Skeletal muscle satellite cell (primary cell): ENCODE measurements at regions not wholly inside any gene's neighbourhood (a gene's known extent, or its start where the extent isn't known, plus 50 kb on each side); places are given as distances from the start of the nearest gene placed in this dataset.

ENCODE experiments used
- H3K27me3 ChIP-seq: 2 replicates; pipeline ENCODE4 v1.7.0; 2013; ENCODE audit warnings: low read length; ENCODE audit not compliant: control insufficient read depth, insufficient read depth
- H3K36me3 ChIP-seq: 2 replicates; pipeline ENCODE4 v1.7.0; 2013; ENCODE audit warnings: mild to moderate bottlenecking, control low read depth, low read length; ENCODE audit not compliant: insufficient read depth
- H3K4me1 ChIP-seq: 2 replicates; pipeline ENCODE4 v1.7.0; 2013; ENCODE audit warnings: low read length; ENCODE audit not compliant: control insufficient read depth, insufficient read depth
- H3K4me2 ChIP-seq: 2 replicates; pipeline ENCODE4 v1.7.0; 2013; ENCODE audit warnings: mild to moderate bottlenecking, low read length
- H3K4me3 ChIP-seq: 2 replicates; pipeline ENCODE4 v1.7.0; 2013; ENCODE audit warnings: low read length
- H3K9ac ChIP-seq: 2 replicates; pipeline ENCODE4 v1.7.0; 2013; ENCODE audit warnings: mild to moderate bottlenecking, low read depth, low read length, moderate library complexity
- H3K9me3 ChIP-seq: replicated peaks from 2 replicates; pipeline ENCODE4 v1.7.0; 2013; ENCODE audit warnings: mild to moderate bottlenecking, control low read depth, low read length

DNA sequence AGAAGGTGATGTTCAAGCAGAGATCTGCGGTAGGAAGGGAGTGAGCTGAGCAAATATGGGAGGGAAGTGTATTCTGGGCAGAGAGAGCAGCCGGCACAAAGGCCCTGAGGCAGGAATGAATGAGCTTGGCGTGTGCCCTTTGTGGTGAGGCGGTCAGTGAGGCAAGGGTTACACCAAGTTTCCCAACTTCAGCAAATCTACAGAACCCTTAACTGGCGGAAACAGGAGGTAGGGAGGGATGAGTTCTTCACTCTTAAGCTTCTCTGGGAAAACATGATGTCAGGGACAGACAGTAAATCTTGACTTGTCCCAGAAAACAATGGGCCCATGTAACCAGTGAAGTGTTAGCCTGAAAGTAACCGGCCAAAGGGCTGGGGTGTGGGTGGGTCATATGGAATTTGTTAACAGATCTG lies 97.1 kb upstream of the PTPN1 start:
- Histone ChIP-seq H3K9me3 (no peaks in the 10 kb centered on the region), H3K4me1 (peaks cover 32% of the 10 kb centered on the region), H3K27me3 (no peaks in the 10 kb centered on the region), H3K9ac (no peak overlapping the region), H3K36me3 (no peaks in the 10 kb centered on the region), H3K4me3 (no peak overlapping the region), H3K4me2 (no peak overlapping the region)

DNA sequence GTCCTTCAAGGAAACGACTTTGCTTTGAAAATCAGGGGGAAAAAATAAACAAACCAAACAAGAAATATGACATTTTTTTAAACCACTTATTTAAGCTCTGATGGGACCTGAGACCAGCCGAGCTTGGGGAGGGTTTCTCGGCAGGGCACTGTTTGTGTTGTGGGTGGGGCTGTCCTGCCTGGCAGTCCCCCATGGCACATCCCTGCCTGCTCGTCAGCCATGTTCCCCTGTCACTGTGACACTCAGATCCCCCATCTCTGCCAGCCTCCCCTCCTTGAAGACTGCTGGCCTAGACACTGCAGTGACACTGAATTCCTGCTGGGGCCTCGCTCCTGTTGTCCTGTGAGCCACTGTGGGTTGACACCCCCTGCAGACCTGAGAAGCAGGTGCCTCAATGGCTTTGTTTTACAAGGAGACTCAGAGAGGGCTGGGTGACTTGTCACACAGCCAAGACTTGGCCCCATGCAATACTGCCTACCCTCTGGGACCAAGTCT lies 95.1 kb upstream of the PTPN1 start:
- H3K4me3 ChIP-seq: no peak overlapping the region
- H3K9ac ChIP-seq: peak overlapping the region; percentile 85
- H3K9me3 ChIP-seq: no peaks in the 10 kb centered on the region
- no peaks in the 10 kb centered on the region for H3K27me3 ChIP-seq
- H3K36me3 ChIP-seq: no peaks in the 10 kb centered on the region
- H3K4me2 ChIP-seq: peak overlapping the region; percentile 75
- peaks cover 32% of the 10 kb centered on the region for H3K4me1 ChIP-seq

DNA sequence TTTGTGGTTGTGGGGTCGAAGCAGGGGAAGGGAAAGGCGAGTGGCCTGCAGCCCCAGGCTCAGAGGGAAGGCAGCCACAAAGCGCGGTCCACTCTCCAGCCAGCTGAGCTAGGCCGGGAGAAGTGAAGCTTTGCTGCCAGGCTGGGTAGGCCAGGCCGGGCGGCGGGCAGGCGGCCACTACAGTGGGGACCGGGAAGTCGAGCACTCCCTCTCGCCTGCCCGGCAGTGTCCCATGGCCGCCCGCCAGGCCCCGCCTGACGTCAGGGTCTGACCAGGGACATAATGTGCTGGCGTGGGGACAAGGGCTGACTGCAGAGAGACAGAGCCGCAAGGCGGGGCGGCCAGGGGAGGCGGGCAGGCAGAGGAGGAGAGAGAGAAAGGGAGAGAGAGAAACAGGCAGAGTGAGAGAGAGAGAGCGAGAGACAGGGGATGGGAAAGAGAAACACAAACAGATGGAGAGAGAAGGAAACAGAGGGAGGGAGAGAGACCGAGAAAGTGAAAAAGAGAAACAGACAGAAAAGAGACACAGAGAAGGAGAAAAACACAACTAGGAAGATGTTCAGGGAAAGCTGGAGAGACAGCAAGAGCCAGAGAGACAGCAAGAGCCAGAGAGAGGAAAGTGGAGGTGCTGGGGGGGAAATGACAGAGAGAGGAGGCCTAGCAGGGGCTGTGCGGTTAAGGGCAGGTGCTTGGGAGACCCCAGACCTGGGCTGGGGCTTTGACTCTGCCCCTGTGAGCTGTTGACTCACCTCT lies 94.5 kb upstream of the PTPN1 start:
- peak overlapping the region; percentile 45 for H3K4me3 ChIP-seq
- H3K9me3 ChIP-seq: no peaks in the 10 kb centered on the region
- H3K4me2 ChIP-seq: peak overlapping the region; percentile 75
- H3K36me3 ChIP-seq: no peaks in the 10 kb centered on the region
- H3K9ac ChIP-seq: peak overlapping the region; percentile 85
- H3K4me1 ChIP-seq: peaks cover 32% of the 10 kb centered on the region
- H3K27me3 ChIP-seq: no peaks in the 10 kb centered on the region

DNA sequence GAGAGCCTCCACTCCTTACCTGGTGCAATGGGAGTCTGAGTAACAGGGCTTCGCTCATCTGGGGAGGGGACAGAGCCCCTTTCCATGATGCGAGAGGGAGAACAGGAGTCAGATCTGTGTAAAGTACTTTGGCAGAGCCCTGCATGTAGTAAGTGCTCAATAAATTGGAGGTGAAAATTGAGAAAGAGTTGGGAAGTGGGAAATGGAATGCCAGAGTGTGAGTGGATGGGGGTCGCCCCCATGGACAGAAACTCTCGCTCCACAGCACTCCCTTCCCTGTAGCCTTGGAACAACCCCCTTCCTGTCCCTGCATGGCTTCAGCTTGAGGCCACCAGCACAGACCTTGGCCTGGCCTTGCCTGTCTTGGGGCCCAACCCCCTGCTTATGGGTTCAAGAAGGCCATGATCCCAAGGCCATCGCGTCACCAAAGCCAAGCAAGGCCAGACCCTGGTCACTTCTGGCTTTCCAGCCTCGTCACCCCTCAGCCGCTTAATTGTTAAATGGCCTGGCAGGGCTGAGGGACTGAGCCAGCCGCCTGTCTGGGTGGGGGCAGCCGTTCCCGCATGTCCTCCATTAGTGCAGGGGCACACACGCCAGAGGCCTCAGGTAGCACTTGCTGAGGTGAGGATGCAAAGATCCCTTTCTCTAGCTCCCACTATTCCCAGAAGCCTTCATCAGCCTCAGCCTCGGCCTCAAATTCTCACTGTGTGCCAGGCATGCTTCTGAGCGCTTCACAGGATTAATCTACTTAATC lies 93.7 kb upstream of the PTPN1 start:
- Histone ChIP-seq H3K9me3 (no peaks in the 10 kb centered on the region), H3K27me3 (no peaks in the 10 kb centered on the region), H3K4me2 (peak overlapping the region; percentile 75), H3K4me3 (peak overlapping the region; percentile 45), H3K4me1 (peaks cover 32% of the 10 kb centered on the region), H3K9ac (peak overlapping the region; percentile 85), H3K36me3 (no peaks in the 10 kb centered on the region)

DNA sequence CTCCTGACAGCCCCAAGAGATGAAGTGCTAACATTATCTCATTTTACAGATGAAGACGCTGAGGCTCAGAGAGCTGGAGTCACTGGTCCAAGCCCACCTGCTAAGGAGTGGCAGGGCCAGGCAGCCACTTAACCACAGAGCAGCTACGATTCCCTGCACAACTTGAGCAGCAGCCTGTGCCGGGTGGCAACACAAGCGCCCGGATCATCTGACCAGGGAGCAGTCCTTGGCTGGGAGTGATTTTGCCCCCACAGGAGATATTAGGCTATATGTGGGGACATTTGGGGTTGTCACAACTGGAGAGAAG lies 93.2 kb upstream of the PTPN1 start:
- Histone ChIP-seq H3K9me3 (no peaks in the 10 kb centered on the region), H3K9ac (peak overlapping the region; percentile 85), H3K4me2 (peak overlapping the region; percentile 75), H3K36me3 (no peaks in the 10 kb centered on the region), H3K4me1 (peaks cover 29% of the 10 kb centered on the region), H3K27me3 (no peaks in the 10 kb centered on the region), H3K4me3 (no peak overlapping the region)

DNA sequence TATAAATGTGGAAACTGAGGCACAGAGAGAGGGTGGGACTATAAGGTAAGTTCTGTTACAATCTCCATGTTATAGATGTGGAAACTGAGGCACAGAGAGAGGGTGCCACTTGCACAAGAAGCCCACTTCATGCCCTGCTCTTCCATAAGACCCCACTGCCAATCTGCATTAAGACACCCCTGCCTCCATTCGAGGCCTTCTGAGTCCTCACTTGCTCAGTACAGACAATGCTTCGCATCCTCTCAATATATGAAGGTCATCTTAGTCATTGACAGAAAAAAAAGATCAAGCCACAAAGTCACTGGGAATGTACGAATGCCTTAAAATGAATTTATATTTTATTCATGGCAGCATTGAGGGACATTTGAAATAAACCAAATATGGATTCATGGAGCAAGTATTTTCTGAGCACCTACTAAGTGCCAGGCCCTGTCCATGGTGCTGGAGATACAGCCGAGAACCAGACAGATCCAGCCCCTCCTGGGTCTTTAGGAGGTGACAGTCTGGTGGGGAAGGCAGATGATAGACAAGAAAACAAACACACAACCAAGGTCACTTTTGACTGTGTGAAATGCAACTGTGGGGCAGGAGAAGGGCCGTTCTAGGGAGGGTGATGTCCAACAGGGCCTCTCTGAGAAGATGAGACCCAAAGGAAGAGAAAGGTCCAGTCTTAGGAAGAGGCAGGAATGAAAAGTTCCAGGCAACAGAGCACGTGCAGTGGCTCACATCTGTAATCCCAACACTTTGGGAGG lies 92.5 kb upstream of the PTPN1 start:
- Histone ChIP-seq H3K36me3 (no peaks in the 10 kb centered on the region), H3K9ac (no peak overlapping the region), H3K4me1 (peaks cover 32% of the 10 kb centered on the region), H3K9me3 (no peaks in the 10 kb centered on the region), H3K27me3 (no peaks in the 10 kb centered on the region), H3K4me3 (no peak overlapping the region), H3K4me2 (no peak overlapping the region)

DNA sequence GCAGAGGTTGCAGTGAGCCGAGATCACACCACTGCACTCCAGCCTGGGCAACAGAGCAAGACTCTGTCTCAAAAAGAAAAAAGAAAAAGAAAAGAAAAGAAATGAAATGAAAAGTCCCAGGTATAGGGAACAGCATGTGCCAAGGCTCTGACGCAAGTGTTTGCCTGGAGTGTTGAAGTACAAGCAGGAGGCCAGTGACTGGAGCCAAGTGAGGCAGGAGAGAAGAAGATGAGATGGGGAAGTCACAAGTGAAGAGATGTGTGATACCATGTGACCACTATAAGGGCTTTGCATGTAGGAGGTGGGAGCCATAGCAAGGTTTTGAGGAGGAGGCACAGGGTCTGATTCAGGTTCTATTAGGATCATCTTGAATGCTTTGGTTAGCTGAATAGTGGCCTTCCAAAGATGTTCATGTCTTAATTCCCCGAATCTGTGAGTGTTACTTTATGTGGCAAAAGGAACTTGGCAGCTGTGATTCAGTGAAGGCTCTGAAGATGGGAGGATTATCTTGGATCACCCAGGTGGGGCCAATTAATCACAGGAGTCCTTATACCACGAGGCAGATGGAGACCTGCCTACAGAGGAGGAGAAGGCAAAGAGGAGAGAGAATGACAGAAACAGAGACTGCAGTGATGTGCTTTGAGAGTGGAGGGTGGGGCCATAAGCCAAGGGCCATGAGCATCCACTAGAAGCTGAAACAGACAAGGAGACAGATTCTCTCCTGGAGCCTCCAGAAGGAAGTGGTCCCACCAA lies 91.1 kb upstream of the PTPN1 start:
- no peak overlapping the region for H3K4me2 ChIP-seq
- H3K9me3 ChIP-seq: no peaks in the 10 kb centered on the region
- no peaks in the 10 kb centered on the region for H3K27me3 ChIP-seq
- H3K36me3 ChIP-seq: no peaks in the 10 kb centered on the region
- H3K9ac ChIP-seq: no peak overlapping the region
- peaks cover 43% of the 10 kb centered on the region for H3K4me1 ChIP-seq
- no peak overlapping the region for H3K4me3 ChIP-seq

DNA sequence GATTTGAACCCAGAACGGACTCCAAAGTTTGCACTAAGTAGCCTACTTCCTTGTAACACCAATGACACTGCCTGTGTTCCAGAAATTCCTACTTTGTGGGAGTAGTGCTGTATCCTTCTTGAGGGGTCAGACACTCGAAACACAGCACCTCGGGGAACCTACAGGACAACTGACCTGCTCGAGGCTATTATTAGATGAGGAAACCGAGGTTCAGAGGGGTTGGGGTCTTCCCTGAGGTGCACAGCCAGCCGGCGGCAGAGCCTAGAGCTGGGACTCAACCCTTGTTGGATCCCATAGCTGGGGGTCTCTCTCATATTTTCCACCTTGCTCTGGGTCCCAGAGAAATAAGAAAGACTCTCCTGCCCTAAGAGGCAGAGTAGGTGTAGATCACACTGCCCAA lies 89.8 kb upstream of the PTPN1 start:
- Histone ChIP-seq H3K4me2 (no peak overlapping the region), H3K36me3 (no peaks in the 10 kb centered on the region), H3K27me3 (no peaks in the 10 kb centered on the region), H3K4me1 (peaks cover 39% of the 10 kb centered on the region), H3K9ac (no peak overlapping the region), H3K9me3 (no peaks in the 10 kb centered on the region), H3K4me3 (no peak overlapping the region)

DNA sequence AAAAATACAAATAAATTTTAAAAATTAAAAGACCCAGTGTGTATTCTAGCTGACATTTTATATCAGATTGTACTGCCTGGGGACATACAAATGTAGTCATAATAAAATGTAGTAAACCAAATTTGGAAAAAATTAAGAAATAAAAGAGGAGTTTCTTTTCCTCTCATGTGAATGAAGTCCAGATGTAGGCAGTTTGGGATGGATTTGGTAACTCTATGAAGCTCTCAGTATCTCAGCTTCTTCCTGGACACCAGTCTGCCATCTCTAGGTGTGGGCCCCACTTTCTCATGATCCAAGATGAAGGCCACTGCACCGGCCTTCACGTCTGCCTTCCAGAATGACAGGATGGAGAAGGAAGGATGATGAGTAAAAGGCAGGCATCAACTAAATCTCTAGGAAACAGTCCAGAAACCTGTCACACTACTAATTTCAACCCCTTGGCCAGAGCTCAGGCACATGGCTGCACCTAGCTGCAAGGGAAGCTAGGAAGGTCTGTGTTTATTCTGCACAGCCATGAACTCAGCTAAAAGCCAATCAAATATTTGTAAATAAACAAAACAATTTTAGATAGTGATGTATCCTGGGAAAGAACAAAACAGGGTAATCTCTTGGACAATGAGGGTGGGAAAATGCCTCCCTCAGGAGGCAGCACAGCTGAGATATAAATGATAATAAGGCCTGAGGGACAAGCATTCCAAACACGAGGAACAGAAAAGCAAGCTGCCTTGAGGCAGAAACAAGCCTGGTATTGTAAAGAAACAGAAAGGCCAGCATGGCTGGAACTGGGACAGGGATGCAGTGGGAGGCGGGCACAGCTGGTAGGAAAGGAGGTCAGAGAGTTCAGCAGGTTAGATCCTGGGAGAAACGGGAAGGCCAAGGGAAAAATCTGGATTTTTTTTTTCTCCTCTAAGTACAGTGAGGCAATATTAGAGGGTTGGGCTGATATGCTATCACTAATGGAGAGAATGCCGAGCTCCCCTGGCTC lies 88.5 kb upstream of the PTPN1 start:
- peaks cover 26% of the 10 kb centered on the region for H3K4me1 ChIP-seq
- no peaks in the 10 kb centered on the region for H3K27me3 ChIP-seq
- no peaks in the 10 kb centered on the region for H3K9me3 ChIP-seq
- no peaks in the 10 kb centered on the region for H3K36me3 ChIP-seq
- H3K4me2 ChIP-seq: no peak overlapping the region
- H3K4me3 ChIP-seq: no peak overlapping the region
- H3K9ac ChIP-seq: no peak overlapping the region

DNA sequence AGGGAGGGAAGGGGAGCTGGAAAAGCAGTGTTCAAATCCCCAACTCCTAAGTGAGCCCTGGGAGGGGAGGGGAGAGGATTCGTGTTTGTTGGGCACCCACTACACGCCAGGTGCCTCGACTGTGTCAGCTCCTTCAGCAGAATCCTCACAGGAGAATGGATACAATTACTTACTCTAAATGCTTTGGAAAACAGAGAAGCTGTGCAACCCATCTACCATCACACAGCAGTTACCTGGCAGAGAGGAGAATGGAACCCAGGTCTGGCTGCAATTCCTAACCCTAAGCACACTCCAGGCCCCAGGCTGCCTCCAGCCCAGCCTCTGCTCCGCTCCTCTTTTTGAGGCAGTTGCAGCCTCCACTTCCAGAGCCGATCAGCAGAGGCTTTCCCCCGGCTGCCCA lies 86.4 kb upstream of the PTPN1 start:
- Histone ChIP-seq H3K4me2 (peak overlapping the region; percentile 24), H3K9me3 (no peaks in the 10 kb centered on the region)

More for the DNA sequence above, 86.4 kb upstream of the PTPN1 start:
- H3K4me3 ChIP-seq: no peak overlapping the region
- no peaks in the 10 kb centered on the region for H3K27me3 ChIP-seq
- H3K36me3 ChIP-seq: no peaks in the 10 kb centered on the region
- peaks cover 35% of the 10 kb centered on the region for H3K4me1 ChIP-seq
- peak overlapping the region; percentile 56 for H3K9ac ChIP-seq
